ENCODE measurements at regions not wholly inside any gene's neighbourhood (a gene's known extent, or its start where the extent isn't known, plus 50 kb on each side); places are given as distances from the start of the nearest gene placed in this dataset.

- TF ChIP-seq EZH2 (IDR thresholded peaks at IDR 0.05; ENCODE audit: borderline replicate concordance, low read depth, low read length, poor library complexity, severe bottlenecking) (no peak), CTCF (conservative IDR thresholded peaks at IDR 0.05; ENCODE audit: low read depth, low read length) (no peak)
- POLR2A ChIA-PET (ENCODE audit: low non-redundant PET): no interaction called here
- intact Hi-C loops (cut with micrococcal nuclease; ENCODE audit: unreplicated experiment): no loop called here
Observed at GRCh38 chr5:7036192-7036835, 323.1 kb downstream of the TENT4A start.

GRCh38 chr5:7039074-7039473 lies 325.8 kb downstream of the TENT4A start:
- Histone ChIP-seq H3K4me3 (ENCODE audit: low read depth, low read length, poor library complexity, severe bottlenecking) (no peak overlapping the region), H3K27me3 (replicated peaks; ENCODE audit: insufficient read depth, low read depth, low read length, poor library complexity) (peaks cover 18% of the 10 kb centered on the region), H3K4me1 (ENCODE audit: insufficient read depth, low read length, poor library complexity, severe bottlenecking) (no peaks in the 10 kb centered on the region), H3K9me3 (ENCODE audit: low read depth, low read length, poor library complexity, severe bottlenecking) (no peaks in the 10 kb centered on the region), H3K36me3 (ENCODE audit: insufficient read depth, low read length, poor library complexity, severe bottlenecking) (no peaks in the 10 kb centered on the region), H3K27ac (ENCODE audit: low read depth, low read length, poor library complexity, severe bottlenecking) (no peak overlapping the region)
- DNase-seq (ENCODE audit: low spot score): no peak
- TF ChIP-seq CTCF (conservative IDR thresholded peaks at IDR 0.05; ENCODE audit: low read depth, low read length): no peak
- no peak for TF ChIP-seq EZH2 (IDR thresholded peaks at IDR 0.05; ENCODE audit: borderline replicate concordance, low read depth, low read length, poor library complexity, severe bottlenecking)
- intact Hi-C loops (cut with micrococcal nuclease; ENCODE audit: unreplicated experiment): no loop called here
- ChIA-PET POLR2A (ENCODE audit: low non-redundant PET) (no interaction called here), CTCF (no interaction called here)
- BruUV-seq (replicated peaks): no TSS peak

More at GRCh38 chr5:7036192-7036835, 323.1 kb downstream of the TENT4A start:
- no peaks in the 10 kb centered on the region for H3K9me3 ChIP-seq (ENCODE audit: low read depth, low read length, poor library complexity, severe bottlenecking)
- H3K27ac ChIP-seq (ENCODE audit: low read depth, low read length, poor library complexity, severe bottlenecking): no peak overlapping the region
- DNase-seq (ENCODE audit: low spot score): no peak
- CTCF ChIA-PET: no interaction called here
- no peaks in the 10 kb centered on the region for H3K36me3 ChIP-seq (ENCODE audit: insufficient read depth, low read length, poor library complexity, severe bottlenecking)
- H3K4me3 ChIP-seq (ENCODE audit: low read depth, low read length, poor library complexity, severe bottlenecking): no peak overlapping the region
- H3K4me1 ChIP-seq (ENCODE audit: insufficient read depth, low read length, poor library complexity, severe bottlenecking): no peaks in the 10 kb centered on the region
- peaks cover 13% of the 10 kb centered on the region for H3K27me3 ChIP-seq (replicated peaks; ENCODE audit: insufficient read depth, low read depth, low read length, poor library complexity)
- BruUV-seq (replicated peaks): no TSS peak

GRCh38 chr5:7040111-7040510 lies 326.9 kb downstream of the TENT4A start:
- CTCF ChIA-PET: no interaction called here
- BruUV-seq (replicated peaks): no TSS peak
- no peak overlapping the region for H3K4me3 ChIP-seq (ENCODE audit: low read depth, low read length, poor library complexity, severe bottlenecking)

More at GRCh38 chr5:7040111-7040510, 326.9 kb downstream of the TENT4A start:
- Histone ChIP-seq H3K9me3 (ENCODE audit: low read depth, low read length, poor library complexity, severe bottlenecking) (no peaks in the 10 kb centered on the region), H3K4me1 (ENCODE audit: insufficient read depth, low read length, poor library complexity, severe bottlenecking) (no peaks in the 10 kb centered on the region), H3K27me3 (replicated peaks; ENCODE audit: insufficient read depth, low read depth, low read length, poor library complexity) (peaks cover 18% of the 10 kb centered on the region), H3K36me3 (ENCODE audit: insufficient read depth, low read length, poor library complexity, severe bottlenecking) (no peaks in the 10 kb centered on the region), H3K27ac (ENCODE audit: low read depth, low read length, poor library complexity, severe bottlenecking) (no peak overlapping the region)
- TF ChIP-seq CTCF (conservative IDR thresholded peaks at IDR 0.05; ENCODE audit: low read depth, low read length): no peak
- POLR2A ChIA-PET (ENCODE audit: low non-redundant PET): no interaction called here
- no peak for DNase-seq (ENCODE audit: low spot score)
- intact Hi-C loops (cut with micrococcal nuclease; ENCODE audit: unreplicated experiment): no loop called here

Measured in A673 (cell line).